ENCODE measurements at regions not wholly inside any gene's neighbourhood (a gene's known extent, or its start where the extent isn't known, plus 50 kb on each side); places are given as distances from the start of the nearest gene placed in this dataset.

DNA sequence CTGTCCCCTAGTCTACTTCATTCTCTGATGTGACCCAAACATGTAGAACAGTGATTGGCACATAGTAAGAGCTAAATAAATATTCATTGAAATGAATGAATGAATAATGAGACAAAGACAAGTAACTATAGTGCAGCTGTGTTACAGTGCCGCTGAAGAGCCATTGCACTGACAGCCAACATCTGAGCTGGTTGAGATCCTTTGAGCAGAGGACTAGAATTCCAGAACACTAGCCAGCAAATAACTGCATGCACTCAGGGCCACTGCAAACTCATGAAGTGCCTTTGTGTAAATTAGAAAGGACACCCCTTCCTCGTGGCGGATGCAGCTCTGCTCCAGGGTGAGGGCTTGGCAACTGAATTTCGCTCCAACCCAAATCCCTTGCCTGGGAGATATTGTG lies 230.3 kb upstream of the CDYL start:
- peaks cover 0 to 9% (median 0%) of the 10 kb centered on the region in 11 donors for H3K9me3 ChIP-seq
- H3K36me3 ChIP-seq = no peaks in the 10 kb centered on the region
- no peak for DNase-seq
- peak in 3 of 8 donors; percentile 58 to 80 (median 67) for ATAC-seq
- H3K4me3 ChIP-seq = no peak overlapping the region
- TF ChIP-seq CTCF (IDR thresholded peaks at IDR 0.05) = no peak
- 42 to 50% methylated on average over 4 of the region's 4 CpGs for WGBS, 2 donors
- H3K4me1 ChIP-seq = no peaks in the 10 kb centered on the region
- intact Hi-C loops (cut with DNase I) = no loop called here
- no peaks in the 10 kb centered on the region for H3K27me3 ChIP-seq
- H3K27ac ChIP-seq = no peak overlapping the region

DNA sequence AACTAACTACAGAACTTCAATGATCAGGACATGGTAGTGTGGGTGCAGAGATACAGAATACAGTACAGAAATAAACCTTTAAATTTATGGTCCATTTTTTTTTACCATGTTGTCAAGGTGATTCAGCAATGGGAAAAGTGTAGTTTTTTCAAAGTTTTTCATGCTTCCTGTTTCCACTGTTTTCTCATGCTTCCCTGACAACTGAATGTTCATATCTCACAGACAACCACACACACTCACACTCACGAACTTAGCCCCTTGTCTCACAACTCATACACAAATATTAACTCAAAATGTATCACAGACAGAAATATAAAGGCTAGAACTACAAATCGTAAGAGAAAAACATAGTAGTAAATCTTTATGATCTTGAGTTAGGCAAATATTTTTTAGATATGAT lies 232.6 kb upstream of the CDYL start:
- H3K27me3 ChIP-seq = no peaks in the 10 kb centered on the region
- H3K4me3 ChIP-seq = no peak overlapping the region
- peaks cover 0 to 9% (median 0%) of the 10 kb centered on the region in 11 donors for H3K9me3 ChIP-seq
- intact Hi-C loops (cut with DNase I) = no loop called here
- H3K27ac ChIP-seq = no peak overlapping the region
- 68 to 77% methylated on average over 2 of the region's 2 CpGs for WGBS, 2 donors
- TF ChIP-seq CTCF (IDR thresholded peaks at IDR 0.05) = no peak
- DNase-seq (no peak), ATAC-seq (no peak)
- no peaks in the 10 kb centered on the region for H3K36me3 ChIP-seq
- H3K4me1 ChIP-seq = no peaks in the 10 kb centered on the region

DNA sequence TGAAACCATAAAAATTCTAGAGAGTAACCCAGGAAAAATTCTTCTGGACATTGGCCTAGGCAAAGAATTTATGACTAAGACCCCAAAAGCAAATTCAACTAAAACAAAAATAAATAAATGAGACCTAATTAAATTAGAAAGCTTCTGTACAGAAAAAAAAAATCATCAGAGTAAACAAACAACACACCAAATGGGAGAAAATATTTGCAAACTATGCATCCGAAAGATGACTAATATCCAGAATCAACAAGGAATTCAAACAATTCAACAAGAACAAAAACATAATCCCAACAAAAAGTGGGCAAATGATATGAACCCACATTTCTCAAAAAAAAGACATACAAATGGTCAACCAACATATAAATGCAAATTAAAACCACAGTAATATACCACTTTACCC lies 242.6 kb upstream of the CDYL start:
- no peak for TF ChIP-seq CTCF (IDR thresholded peaks at IDR 0.05)
- Histone ChIP-seq H3K36me3 (no peaks in the 10 kb centered on the region), H3K4me1 (no peaks in the 10 kb centered on the region), H3K27me3 (no peaks in the 10 kb centered on the region), H3K27ac (no peak overlapping the region), H3K4me3 (no peak overlapping the region), H3K9me3 (peaks cover 0 to 60% (median 0%) of the 10 kb centered on the region in 11 donors)
- ATAC-seq (no peak), DNase-seq (no peak)
- intact Hi-C loops (cut with DNase I) = no loop called here
- 93 to 95% methylated on average over 1 of the region's 1 CpG for WGBS, 2 donors

DNA sequence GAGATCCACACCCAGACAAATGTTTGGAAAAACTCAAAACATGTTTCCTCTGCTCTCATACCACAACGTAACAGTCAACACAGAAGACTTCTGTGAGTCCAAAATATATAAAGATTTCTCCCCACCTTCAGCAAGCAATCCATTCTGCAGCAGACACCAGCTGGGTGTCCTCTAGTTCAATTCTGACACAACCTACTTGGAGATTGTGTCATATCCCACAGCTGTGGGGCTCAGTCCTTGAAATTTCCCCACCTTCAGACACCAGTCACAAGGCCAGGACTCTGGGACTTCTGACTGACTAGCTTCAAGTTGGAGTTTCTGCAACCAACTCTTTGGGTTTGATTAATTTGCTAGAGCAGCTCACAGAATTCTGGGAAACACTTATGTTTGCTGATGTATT lies 244.8 kb upstream of the CDYL start:
- Histone ChIP-seq H3K27me3 (no peaks in the 10 kb centered on the region), H3K9me3 (peaks cover 0 to 58% (median 0%) of the 10 kb centered on the region in 11 donors), H3K4me3 (no peak overlapping the region), H3K4me1 (no peaks in the 10 kb centered on the region), H3K36me3 (no peaks in the 10 kb centered on the region), H3K27ac (no peak overlapping the region)
- WGBS, 2 donors = 65 to 71% methylated on average over 1 of the region's 1 CpG
- ATAC-seq (no peak), DNase-seq (no peak)
- intact Hi-C loops (cut with DNase I) = no loop called here
- no peak for TF ChIP-seq CTCF (IDR thresholded peaks at IDR 0.05)

- H3K4me3 ChIP-seq = no peak overlapping the region
- no peaks in the 10 kb centered on the region for H3K27me3 ChIP-seq
- DNase-seq = no peak
- ATAC-seq = no peak
- intact Hi-C loops (cut with DNase I) = no loop called here
- no peak for TF ChIP-seq CTCF (IDR thresholded peaks at IDR 0.05)
- no peaks in the 10 kb centered on the region for H3K4me1 ChIP-seq
- H3K27ac ChIP-seq = no peak overlapping the region
- no peaks in the 10 kb centered on the region for H3K9me3 ChIP-seq
- H3K36me3 ChIP-seq = no peaks in the 10 kb centered on the region
- WGBS, 2 donors = 86 to 89% methylated on average over 7 of the region's 7 CpGs
Observed at GRCh38 chr6:4522453-4522852, 253.8 kb upstream of the CDYL start.

Data from heart right ventricle (tissue), 16 donors.